ENCODE measurements at regions not wholly inside any gene's neighbourhood (a gene's known extent, or its start where the extent isn't known, plus 50 kb on each side); places are given as distances from the start of the nearest gene placed in this dataset.

DNA sequence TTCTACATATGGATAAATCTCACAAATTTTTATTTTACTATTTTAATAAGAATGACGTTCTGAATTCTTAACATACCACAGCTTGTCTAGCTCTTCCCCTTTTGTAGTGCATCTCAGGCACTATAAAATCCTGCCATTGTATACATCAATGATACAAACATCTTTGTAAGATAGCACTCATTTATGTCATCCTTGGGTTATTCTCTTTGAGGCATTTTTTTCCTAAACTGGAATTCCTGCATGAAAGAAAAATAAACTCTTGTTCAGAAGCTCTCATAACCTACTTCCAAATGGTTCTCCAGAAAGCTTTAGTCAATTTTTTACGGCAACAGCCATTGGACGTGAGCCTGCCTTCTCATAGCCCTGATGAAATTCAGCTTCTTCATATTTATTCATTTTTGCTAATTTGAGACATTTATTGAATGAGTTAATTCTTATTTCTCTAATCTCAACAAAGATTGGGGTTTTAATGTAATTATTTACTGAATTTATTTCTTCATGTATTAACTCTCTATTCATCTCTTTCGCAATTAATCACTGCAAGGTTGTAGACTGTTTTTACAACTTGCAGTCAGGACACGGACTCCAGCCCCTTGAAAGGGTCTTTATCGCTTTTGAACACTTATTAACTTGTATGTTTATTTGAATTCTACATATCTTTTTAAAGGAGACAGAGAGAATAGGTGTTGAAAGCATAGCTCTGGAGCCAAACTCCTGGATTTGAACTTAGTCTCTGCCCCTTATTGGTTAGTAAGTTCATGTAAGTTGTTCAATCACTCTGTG lies 57.6 kb upstream of the PARD3B start:
- 73 to 77% methylated on average over 6 of the region's 6 CpGs for WGBS, 2 donors
- no peak overlapping the region for H3K4me3 ChIP-seq
- no peak for DNase-seq
- intact Hi-C loops (cut with DNase I), result no loop called here
- H3K4me1 ChIP-seq, result peaks cover 2 to 10% (median 3%) of the 10 kb centered on the region in 3 donors
- H3K36me3 ChIP-seq, result no peaks in the 10 kb centered on the region
- no peak for TF ChIP-seq POLR2A (IDR thresholded peaks at IDR 0.05)
- TF ChIP-seq, protein P1, sequence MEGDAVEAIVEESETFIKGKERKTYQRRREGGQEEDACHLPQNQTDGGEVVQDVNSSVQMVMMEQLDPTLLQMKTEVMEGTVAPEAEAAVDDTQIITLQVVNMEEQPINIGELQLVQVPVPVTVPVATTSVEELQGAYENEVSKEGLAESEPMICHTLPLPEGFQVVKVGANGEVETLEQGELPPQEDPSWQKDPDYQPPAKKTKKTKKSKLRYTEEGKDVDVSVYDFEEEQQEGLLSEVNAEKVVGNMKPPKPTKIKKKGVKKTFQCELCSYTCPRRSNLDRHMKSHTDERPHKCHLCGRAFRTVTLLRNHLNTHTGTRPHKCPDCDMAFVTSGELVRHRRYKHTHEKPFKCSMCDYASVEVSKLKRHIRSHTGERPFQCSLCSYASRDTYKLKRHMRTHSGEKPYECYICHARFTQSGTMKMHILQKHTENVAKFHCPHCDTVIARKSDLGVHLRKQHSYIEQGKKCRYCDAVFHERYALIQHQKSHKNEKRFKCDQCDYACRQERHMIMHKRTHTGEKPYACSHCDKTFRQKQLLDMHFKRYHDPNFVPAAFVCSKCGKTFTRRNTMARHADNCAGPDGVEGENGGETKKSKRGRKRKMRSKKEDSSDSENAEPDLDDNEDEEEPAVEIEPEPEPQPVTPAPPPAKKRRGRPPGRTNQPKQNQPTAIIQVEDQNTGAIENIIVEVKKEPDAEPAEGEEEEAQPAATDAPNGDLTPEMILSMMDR (IDR thresholded peaks at IDR 0.05), result no peak
- no peak overlapping the region for H3K27ac ChIP-seq
- no peaks in the 10 kb centered on the region for H3K27me3 ChIP-seq
- H3K9me3 ChIP-seq, result no peaks in the 10 kb centered on the region

DNA sequence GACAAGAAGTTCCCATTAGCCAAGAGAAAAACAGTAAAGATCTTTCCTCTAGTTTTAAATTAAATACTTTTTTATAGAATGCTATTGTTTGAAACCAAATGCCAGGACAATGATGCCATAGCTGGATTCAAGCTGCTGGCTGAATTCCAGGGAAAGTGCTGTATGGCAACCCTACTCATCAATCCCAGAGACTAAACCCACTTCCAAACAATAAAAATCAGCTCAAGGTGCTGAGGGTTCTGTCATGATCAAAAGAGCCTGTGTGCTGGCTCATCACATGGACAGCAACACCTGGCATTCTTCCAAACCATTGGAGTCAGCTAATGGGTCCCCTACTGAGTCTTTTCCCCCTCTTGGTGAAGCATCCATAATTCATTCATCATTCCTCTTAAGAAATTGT lies 53.7 kb upstream of the PARD3B start:
- peaks cover 0 to 8% (median 2%) of the 10 kb centered on the region in 3 donors for H3K4me1 ChIP-seq
- no peaks in the 10 kb centered on the region for H3K27me3 ChIP-seq
- no peak overlapping the region for H3K4me3 ChIP-seq
- no peaks in the 10 kb centered on the region for H3K36me3 ChIP-seq
- TF ChIP-seq, protein P1 (IDR thresholded peaks at IDR 0.05), result no peak
- TF ChIP-seq POLR2A (IDR thresholded peaks at IDR 0.05), result no peak
- no peak overlapping the region for H3K27ac ChIP-seq
- intact Hi-C loops (cut with DNase I), result no loop called here
- no peaks in the 10 kb centered on the region for H3K9me3 ChIP-seq
- DNase-seq, result no peak

DNA sequence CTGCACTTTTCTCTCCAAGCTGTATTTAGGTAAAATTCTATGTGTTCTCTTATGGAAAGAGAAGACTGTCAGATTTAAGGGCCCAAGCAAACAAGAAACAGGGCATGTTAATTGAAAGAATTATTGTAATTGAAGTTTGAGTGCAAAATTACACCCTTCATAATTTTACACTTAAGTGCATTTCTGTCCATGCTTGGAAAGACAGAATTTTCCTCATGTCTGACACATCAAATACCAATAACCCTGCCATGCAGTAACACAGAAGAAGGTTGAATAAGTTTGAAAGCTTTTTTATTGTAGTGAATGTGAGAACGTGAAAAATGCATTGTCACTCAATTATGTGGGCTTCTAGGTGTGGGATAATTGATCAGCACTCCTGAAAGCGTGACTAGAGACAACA lies 52.9 kb upstream of the PARD3B start:
- H3K9me3 ChIP-seq, result no peaks in the 10 kb centered on the region
- intact Hi-C loops (cut with DNase I), result no loop called here
- TF ChIP-seq, protein P1 (IDR thresholded peaks at IDR 0.05), result no peak
- no peak for TF ChIP-seq POLR2A (IDR thresholded peaks at IDR 0.05)
- no peak for DNase-seq
- H3K27me3 ChIP-seq, result no peaks in the 10 kb centered on the region
- no peak overlapping the region for H3K4me3 ChIP-seq
- H3K4me1 ChIP-seq, result no peaks in the 10 kb centered on the region
- no peaks in the 10 kb centered on the region for H3K36me3 ChIP-seq
- 85 to 87% methylated on average over 2 of the region's 2 CpGs for WGBS, 2 donors
- H3K27ac ChIP-seq, result no peak overlapping the region

GRCh38 chr2:204494681-204495080 lies 50.6 kb upstream of the PARD3B start:
- intact Hi-C loops (cut with DNase I), result no loop called here
- DNase-seq, result no peak
- no peaks in the 10 kb centered on the region for H3K27me3 ChIP-seq
- TF ChIP-seq, protein P1 (IDR thresholded peaks at IDR 0.05), result no peak
- TF ChIP-seq POLR2A (IDR thresholded peaks at IDR 0.05), result no peak
- no peak overlapping the region for H3K27ac ChIP-seq
- H3K9me3 ChIP-seq, result no peaks in the 10 kb centered on the region
- 31 to 60% methylated on average over 3 of the region's 3 CpGs for WGBS, 2 donors
- no peaks in the 10 kb centered on the region for H3K36me3 ChIP-seq
- no peaks in the 10 kb centered on the region for H3K4me1 ChIP-seq
- no peak overlapping the region for H3K4me3 ChIP-seq

DNA sequence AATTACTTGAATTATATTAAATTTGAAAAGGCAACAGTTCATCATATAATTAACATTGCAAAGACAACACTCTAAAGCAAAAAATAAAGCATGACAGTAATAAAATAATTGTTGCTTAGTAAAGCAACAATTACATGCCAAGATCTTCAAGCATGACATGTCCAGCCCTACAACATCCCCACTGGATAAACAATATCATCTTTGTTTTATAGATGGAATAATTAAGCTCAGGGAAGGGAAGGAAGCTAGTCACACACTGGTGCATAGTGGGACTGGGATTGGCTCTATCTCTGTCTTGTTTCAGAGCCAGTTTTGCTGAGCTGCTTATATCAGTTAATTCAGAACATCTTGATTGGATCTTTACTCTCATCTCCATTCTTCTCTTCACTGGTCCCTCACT lies 49.9 kb upstream of the PARD3B start:
- Histone ChIP-seq H3K27me3 (no peaks in the 10 kb centered on the region), H3K36me3 (no peaks in the 10 kb centered on the region), H3K27ac (no peak overlapping the region), H3K9me3 (no peaks in the 10 kb centered on the region), H3K4me1 (no peaks in the 10 kb centered on the region), H3K4me3 (no peak overlapping the region)
- DNase-seq, result no peak
- no peak for TF ChIP-seq POLR2A (IDR thresholded peaks at IDR 0.05)
- TF ChIP-seq, protein P1 (IDR thresholded peaks at IDR 0.05), result no peak
- intact Hi-C loops (cut with DNase I), result no loop called here
